Peyer's patch (tissue), 4 donors: ENCODE measurements at regions not wholly inside any gene's neighbourhood (a gene's known extent, or its start where the extent isn't known, plus 50 kb on each side); places are given as distances from the start of the nearest gene placed in this dataset.

Experiments
- DNase-seq, 3 donors: peaks; one replicate each; pipeline ENCODE4 v3.0.0-alpha.2; 2017 to 2019
- H3K27ac ChIP-seq, 4 donors: fragments of 200-600 bp; sonication (generic); one replicate each; pipeline ENCODE4 v1.5.1; 2016 to 2019
- H3K27me3 ChIP-seq, 2 donors: fragments of 200-600 bp; sonication (generic); one replicate each; pipeline ENCODE4 v1.5.1; 2019
- H3K36me3 ChIP-seq, 3 donors: fragments of 200-600 bp; sonication (generic); one replicate each; pipeline ENCODE4 v1.5.1; 2016 to 2019
- H3K4me1 ChIP-seq, 4 donors: fragments of 200-600 bp; sonication (generic); one replicate each; pipeline ENCODE4 v1.5.1; 2016 to 2019
- H3K4me3 ChIP-seq, 4 donors: fragments of 200-600 bp; sonication (generic); 1 replicate in 3 of 4; 2 replicates in 1 of 4; pipeline ENCODE4 v1.5.1; 2016 to 2019; ENCODE audit warnings: mild to moderate bottlenecking in 1 of 4
- H3K9me3 ChIP-seq, 4 donors: fragments of 200-600 bp; sonication (generic); one replicate each; pipeline ENCODE4 v1.5.1; 2016 to 2019; ENCODE audit warnings: mild to moderate bottlenecking in 1 of 4
- POLR2A ChIP-seq, 2 donors: fragments of 450-650 bp; IDR thresholded peaks; one replicate each; pipeline ENCODE4 v1.5.1; 2017; ENCODE audit warnings: antibody characterized with exemption in 2 of 2, mild to moderate bottlenecking in 2 of 2, moderate library complexity in 2 of 2
- TF ChIP-seq, protein P1 (sequence below), 6 experiments: fragments of 450-650 bp in 4 of 6; fragments of 200-600 bp in 2 of 6; sonication (generic) in 1 of 6; IDR thresholded peaks; one replicate each; pipeline ENCODE4 v1.5.1; 2017 to 2019; ENCODE audit warnings: antibody characterized with exemption in 6 of 6, mild to moderate bottlenecking in 3 of 6, moderate library complexity in 1 of 6

- Histone ChIP-seq H3K27ac (no peak overlapping the region), H3K4me3 (no peak overlapping the region), H3K27me3 (no peaks in the 10 kb centered on the region), H3K36me3 (no peaks in the 10 kb centered on the region), H3K4me1 (no peaks in the 10 kb centered on the region), H3K9me3 (no peaks in the 10 kb centered on the region)
- TF ChIP-seq, protein P1, sequence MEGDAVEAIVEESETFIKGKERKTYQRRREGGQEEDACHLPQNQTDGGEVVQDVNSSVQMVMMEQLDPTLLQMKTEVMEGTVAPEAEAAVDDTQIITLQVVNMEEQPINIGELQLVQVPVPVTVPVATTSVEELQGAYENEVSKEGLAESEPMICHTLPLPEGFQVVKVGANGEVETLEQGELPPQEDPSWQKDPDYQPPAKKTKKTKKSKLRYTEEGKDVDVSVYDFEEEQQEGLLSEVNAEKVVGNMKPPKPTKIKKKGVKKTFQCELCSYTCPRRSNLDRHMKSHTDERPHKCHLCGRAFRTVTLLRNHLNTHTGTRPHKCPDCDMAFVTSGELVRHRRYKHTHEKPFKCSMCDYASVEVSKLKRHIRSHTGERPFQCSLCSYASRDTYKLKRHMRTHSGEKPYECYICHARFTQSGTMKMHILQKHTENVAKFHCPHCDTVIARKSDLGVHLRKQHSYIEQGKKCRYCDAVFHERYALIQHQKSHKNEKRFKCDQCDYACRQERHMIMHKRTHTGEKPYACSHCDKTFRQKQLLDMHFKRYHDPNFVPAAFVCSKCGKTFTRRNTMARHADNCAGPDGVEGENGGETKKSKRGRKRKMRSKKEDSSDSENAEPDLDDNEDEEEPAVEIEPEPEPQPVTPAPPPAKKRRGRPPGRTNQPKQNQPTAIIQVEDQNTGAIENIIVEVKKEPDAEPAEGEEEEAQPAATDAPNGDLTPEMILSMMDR (IDR thresholded peaks at IDR 0.05), result no peak
- no peak for TF ChIP-seq POLR2A (IDR thresholded peaks at IDR 0.05)
- no peak for DNase-seq
Observed at GRCh38 chr2:16003152-16003551, 62.8 kb downstream of the MYCN start.

GRCh38 chr2:16002575-16002974, 62.2 kb downstream of the MYCN start:
- no peak overlapping the region for H3K27ac ChIP-seq
- DNase-seq, result no peak

GRCh38 chr2:16002144-16002543, 61.8 kb downstream of the MYCN start:
- no peak for DNase-seq
- Histone ChIP-seq H3K4me3 (no peak overlapping the region), H3K27ac (no peak overlapping the region), H3K4me1 (no peaks in the 10 kb centered on the region), H3K9me3 (no peaks in the 10 kb centered on the region), H3K27me3 (no peaks in the 10 kb centered on the region), H3K36me3 (no peaks in the 10 kb centered on the region)
- TF ChIP-seq, protein P1 (IDR thresholded peaks at IDR 0.05), result no peak
- TF ChIP-seq POLR2A (IDR thresholded peaks at IDR 0.05), result no peak

More at GRCh38 chr2:16002575-16002974, 62.2 kb downstream of the MYCN start:
- no peak overlapping the region for H3K4me3 ChIP-seq
- no peaks in the 10 kb centered on the region for H3K36me3 ChIP-seq
- no peaks in the 10 kb centered on the region for H3K9me3 ChIP-seq
- no peak for TF ChIP-seq POLR2A (IDR thresholded peaks at IDR 0.05)
- TF ChIP-seq, protein P1 (IDR thresholded peaks at IDR 0.05), result no peak
- no peaks in the 10 kb centered on the region for H3K27me3 ChIP-seq
- no peaks in the 10 kb centered on the region for H3K4me1 ChIP-seq

GRCh38 chr2:16000642-16001041, 60.3 kb downstream of the MYCN start:
- TF ChIP-seq POLR2A (IDR thresholded peaks at IDR 0.05), result no peak
- TF ChIP-seq, protein P1 (IDR thresholded peaks at IDR 0.05), result no peak
- Histone ChIP-seq H3K27me3 (no peaks in the 10 kb centered on the region), H3K9me3 (no peaks in the 10 kb centered on the region), H3K27ac (no peak overlapping the region), H3K36me3 (no peaks in the 10 kb centered on the region), H3K4me3 (no peak overlapping the region), H3K4me1 (no peaks in the 10 kb centered on the region)
- DNase-seq, result no peak

DNA sequence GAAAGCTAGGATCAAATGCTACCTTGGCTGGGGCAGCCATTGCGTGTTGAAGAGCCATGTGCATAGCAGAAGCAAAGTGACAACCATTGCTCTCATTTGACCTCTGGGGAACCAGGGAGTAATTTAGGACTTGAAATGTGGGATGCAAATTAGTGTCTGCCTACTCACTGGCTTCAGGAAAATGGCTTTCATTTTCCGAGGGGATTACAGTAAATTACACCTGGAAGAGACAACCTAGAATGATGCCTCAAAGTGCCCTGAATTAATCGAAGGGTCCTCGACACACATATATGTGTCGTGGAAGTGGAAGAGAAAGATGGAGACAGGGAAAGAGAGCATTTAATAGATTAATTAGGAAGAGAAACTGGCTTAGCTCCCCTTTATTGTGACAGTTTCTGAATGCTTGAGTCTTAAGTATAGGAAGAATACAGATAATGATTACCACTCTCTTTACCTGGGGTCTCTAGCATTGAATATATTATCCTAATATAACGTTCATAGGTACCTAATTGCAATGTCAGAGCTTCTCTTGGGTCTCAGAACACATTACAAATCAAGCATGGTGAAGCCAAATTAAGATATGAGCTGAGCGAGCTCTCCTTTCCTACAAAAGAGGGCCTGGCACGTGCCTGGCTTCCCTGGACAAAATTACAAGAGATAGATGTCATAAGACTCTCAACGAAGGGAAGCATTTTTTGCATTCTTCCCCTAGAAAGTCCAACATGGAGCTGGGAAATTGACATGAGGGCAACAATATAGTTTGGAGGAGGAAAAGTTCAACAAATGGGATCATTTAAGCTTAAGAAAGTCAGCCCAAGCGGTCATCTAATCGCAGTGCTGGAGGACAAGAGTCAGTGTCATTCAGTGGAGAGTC, 59.5 kb downstream of the MYCN start:
- Histone ChIP-seq H3K4me3 (no peak overlapping the region), H3K36me3 (no peaks in the 10 kb centered on the region), H3K27me3 (no peaks in the 10 kb centered on the region), H3K9me3 (no peaks in the 10 kb centered on the region), H3K27ac (no peak overlapping the region), H3K4me1 (no peaks in the 10 kb centered on the region)
- no peak for DNase-seq
- TF ChIP-seq POLR2A (IDR thresholded peaks at IDR 0.05), result no peak
- TF ChIP-seq, protein P1 (IDR thresholded peaks at IDR 0.05), result no peak
